Fibroblast of peridontal ligament (primary cell): ENCODE measurements at regions not wholly inside any gene's neighbourhood (a gene's known extent, or its start where the extent isn't known, plus 50 kb on each side); places are given as distances from the start of the nearest gene placed in this dataset.

Source experiments
- DNase-seq: peaks from one replicate; pipeline ENCODE4 v3.0.0-alpha.2; 2010; ENCODE audit errors: extremely low read depth

- no peak for DNase-seq
Measured at GRCh38 chr16:54628796-54629625, 301.7 kb upstream of the IRX5 start.

GRCh38 chr16:54627616-54628015 is 303.0 kb upstream of the IRX5 start:
- DNase-seq: peak; percentile 11

GRCh38 chr16:54623636-54624035 is 307.0 kb upstream of the IRX5 start:
- DNase-seq: no peak

GRCh38 chr16:54620197-54620596 is 310.5 kb upstream of the IRX5 start:
- DNase-seq: no peak

- DNase-seq: no peak
Measured at GRCh38 chr16:54616610-54617009, 314.1 kb upstream of the IRX5 start.

GRCh38 chr16:54605536-54606066 is 319.0 kb upstream of the IRX3 start:
- no peak for DNase-seq

GRCh38 chr16:54602666-54603065 is 316.1 kb upstream of the IRX3 start:
- DNase-seq: peak; percentile 64

GRCh38 chr16:54597222-54597621 is 310.6 kb upstream of the IRX3 start:
- no peak for DNase-seq

GRCh38 chr16:54595621-54596020 is 309.0 kb upstream of the IRX3 start:
- no peak for DNase-seq

GRCh38 chr16:54594601-54595391 is 308.2 kb upstream of the IRX3 start:
- no peak for DNase-seq

GRCh38 chr16:54591816-54592246 is 305.2 kb upstream of the IRX3 start:
- no peak for DNase-seq

- no peak for DNase-seq
Measured at GRCh38 chr16:54590836-54591235, 304.2 kb upstream of the IRX3 start.

GRCh38 chr16:54589326-54589725 is 302.7 kb upstream of the IRX3 start:
- DNase-seq: no peak

GRCh38 chr16:54588026-54588425 is 301.4 kb upstream of the IRX3 start:
- DNase-seq: no peak

GRCh38 chr16:54587176-54587515 is 300.6 kb upstream of the IRX3 start:
- no peak for DNase-seq

GRCh38 chr16:54586474-54587175 is 300.0 kb upstream of the IRX3 start:
- no peak for DNase-seq

- no peak for DNase-seq
Measured at GRCh38 chr16:54585998-54586340, 299.4 kb upstream of the IRX3 start.

GRCh38 chr16:54585094-54585997 is 298.8 kb upstream of the IRX3 start:
- no peak for DNase-seq

GRCh38 chr16:54584121-54584520 is 297.5 kb upstream of the IRX3 start:
- DNase-seq: no peak

GRCh38 chr16:54582631-54583250 is 296.2 kb upstream of the IRX3 start:
- no peak for DNase-seq
